D721Med (cell line): ENCODE measurements at regions not wholly inside any gene's neighbourhood (a gene's known extent, or its start where the extent isn't known, plus 50 kb on each side); places are given as distances from the start of the nearest gene placed in this dataset.
A peak's percentile ranks its signal among the peaks of the same experiment; 100 is the strongest.

Experiments used
- DNase-seq: peaks from one replicate; pipeline ENCODE4 v3.0.0; 2011; ENCODE audit warnings: low spot score; ENCODE audit not compliant: insufficient read length
- FAIRE-seq: peaks from 2 replicates; lab custom pipeline; 2011; peaks lifted over from hg19 to GRCh38; lab: Jason Lieb, UNC
- CTCF ChIP-seq: IDR thresholded peaks from 2 replicates; pipeline ENCODE4 v1.5.1; 2012; ENCODE audit warnings: mild to moderate bottlenecking, control low read depth; ENCODE audit not compliant: insufficient read depth; ENCODE audit errors: missing control alignments

DNA sequence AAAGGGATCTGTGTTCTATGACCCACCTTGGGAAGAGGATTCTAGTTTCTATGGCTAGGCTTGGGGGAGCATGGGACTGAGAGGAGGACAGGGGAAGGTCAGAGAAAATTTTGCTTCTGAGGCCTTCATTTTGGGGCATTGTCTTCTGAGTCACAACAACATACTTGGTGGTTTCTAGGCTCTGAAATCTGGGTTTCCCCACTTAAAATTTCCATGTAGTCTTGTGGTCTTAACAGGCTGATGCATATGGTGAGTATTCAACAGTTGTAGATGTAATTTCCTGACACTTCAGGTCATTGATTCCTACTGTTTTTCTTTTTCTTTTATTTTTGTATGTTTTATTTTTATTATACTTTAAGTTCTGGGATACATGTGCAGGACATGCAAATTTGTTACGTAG lies 88.5 kb downstream of the ANKRD7 start:
- DNase-seq (no peak), FAIRE-seq (no peak)
- TF ChIP-seq CTCF, result no peak

DNA sequence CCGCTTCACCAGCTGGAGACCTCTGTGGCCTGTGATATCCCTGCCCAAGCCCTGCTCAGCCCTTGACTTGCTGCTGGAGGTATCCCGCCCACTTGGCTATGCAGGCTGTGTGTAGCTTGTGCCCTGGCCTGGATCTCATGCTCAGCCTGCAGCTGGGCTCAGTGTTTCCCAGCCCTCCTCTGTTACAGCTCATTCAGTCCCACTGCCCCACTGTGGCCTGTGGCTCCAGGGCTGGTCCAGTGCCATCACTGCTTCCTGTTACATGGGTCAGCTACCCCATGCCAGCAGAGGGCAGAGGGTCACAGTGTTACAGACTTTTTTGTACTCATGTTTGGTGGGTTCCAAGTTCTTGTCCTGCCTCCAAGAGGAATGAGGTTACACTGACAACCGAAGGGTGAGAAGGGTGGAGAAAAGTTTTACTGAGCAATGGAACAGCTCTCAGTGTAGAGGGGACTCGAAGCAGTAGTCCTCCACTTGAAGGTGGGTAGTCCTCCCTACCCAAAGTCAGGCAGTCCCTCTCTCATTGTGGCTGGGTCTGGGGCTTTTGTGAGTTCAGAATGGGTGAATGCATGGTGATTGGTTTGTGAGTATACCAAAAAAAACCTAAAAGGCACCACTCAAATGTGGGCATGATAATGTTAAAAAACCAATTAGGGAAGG lies 100.4 kb downstream of the ANKRD7 start:
- DNase-seq, result no peak
- FAIRE-seq, result no peak
- TF ChIP-seq CTCF, result no peak

DNA sequence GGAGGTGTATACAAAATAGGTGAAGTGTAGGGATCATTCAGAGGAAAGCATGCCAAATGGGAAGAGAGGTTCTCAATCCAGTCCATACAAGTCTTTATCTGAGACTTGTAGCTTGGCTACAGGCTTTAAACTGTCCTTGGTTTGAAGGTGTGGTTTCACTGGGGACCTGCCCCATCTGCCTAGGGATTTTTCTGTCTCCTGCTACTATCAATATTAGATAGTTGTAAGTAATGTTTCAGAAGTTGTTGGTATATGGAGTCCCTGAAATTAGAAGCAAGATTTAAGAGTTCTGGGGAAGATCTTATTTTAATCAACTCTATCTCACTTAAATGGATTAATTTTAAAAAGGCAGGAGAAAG lies 100.9 kb downstream of the ANKRD7 start:
- DNase-seq (no peak), FAIRE-seq (no peak)
- TF ChIP-seq CTCF, result no peak

GRCh38 chr7:118327174-118327573 lies 102.7 kb downstream of the ANKRD7 start:
- FAIRE-seq (peak; percentile 11), DNase-seq (no peak)
- no peak for TF ChIP-seq CTCF

- FAIRE-seq (no peak), DNase-seq (no peak)
- TF ChIP-seq CTCF, result no peak
Observed at GRCh38 chr7:118328505-118329211, 104.2 kb downstream of the ANKRD7 start.

- TF ChIP-seq CTCF, result no peak
- FAIRE-seq (no peak), DNase-seq (no peak)
Observed at GRCh38 chr7:118330388-118330787, 105.9 kb downstream of the ANKRD7 start.

GRCh38 chr7:118346748-118347147 lies 122.2 kb downstream of the ANKRD7 start:
- DNase-seq (no peak), FAIRE-seq (no peak)
- TF ChIP-seq CTCF, result no peak
